Lower leg skin (tissue), 4 donors: ENCODE measurements at regions not wholly inside any gene's neighbourhood (a gene's known extent, or its start where the extent isn't known, plus 50 kb on each side); places are given as distances from the start of the nearest gene placed in this dataset.
"Not testable (repeated sequence)": the region's sequence is repeated elsewhere in the genome, so short reads cannot be mapped to it uniquely, and the experiment has no call there.

Experiments used
- DNase-seq, 2 donors: peaks; one replicate each; pipeline ENCODE4 v3.0.0-alpha.2; 2019; ENCODE audit warnings: low spot score in 2 of 2
- H3K4me3 ChIP-seq: fragments of 200-600 bp; sonication (generic); 2 replicates; pipeline ENCODE4 v1.5.1; 2017; ENCODE audit warnings: mild to moderate bottlenecking, low read depth; ENCODE audit not compliant: poor library complexity, severe bottlenecking
- POLR2A ChIP-seq, 2 donors: fragments of 450-650 bp; IDR thresholded peaks; one replicate each; pipeline ENCODE4 v1.6.1; 2016 to 2017; ENCODE audit warnings: antibody characterized with exemption in 2 of 2, mild to moderate bottlenecking in 1 of 2, moderate library complexity in 1 of 2
- WGBS, 2 donors: methylation state at CpG; one replicate each; pipeline ENCODE4 v1.1.5; 2018; 5-methylcytosine and 5-hydroxymethylcytosine counted together
- intact Hi-C: fragments of 100-400 bp; cut with DNase I; formaldehyde crosslinking; loops from one replicate; pipeline ENCODE4 v1.15.0; 2023; ENCODE audit warnings: low total_unique reads
- TF ChIP-seq, protein P1 (sequence below), 3 donors: fragments of 450-650 bp; IDR thresholded peaks; one replicate each; pipeline ENCODE4 v1.5.1; 2016; ENCODE audit warnings: antibody characterized with exemption in 3 of 3, mild to moderate bottlenecking in 3 of 3, moderate library complexity in 2 of 3

DNA sequence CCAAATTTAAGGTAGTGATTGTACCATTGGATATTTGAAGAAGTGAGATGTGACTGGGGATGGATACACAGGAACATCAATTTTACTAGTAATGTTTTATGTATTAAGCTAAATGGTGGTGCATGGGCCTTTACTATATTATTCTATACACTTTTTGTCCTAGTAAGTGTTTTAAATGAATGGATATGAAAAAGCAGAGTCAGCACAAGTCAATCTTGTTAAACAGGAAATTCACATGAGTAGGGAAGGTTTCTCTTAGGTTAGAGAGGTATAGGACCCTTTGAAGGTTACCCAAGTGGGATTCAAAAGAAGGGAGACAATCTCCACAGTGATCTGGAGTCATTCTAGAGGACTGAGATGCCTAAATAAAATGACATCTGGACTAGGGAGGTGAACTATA lies 71.8 kb upstream of the NCKAP5 start:
- intact Hi-C loops = no loop called here
- TF ChIP-seq POLR2A (IDR thresholded peaks at IDR 0.05) = no peak
- TF ChIP-seq, protein P1, sequence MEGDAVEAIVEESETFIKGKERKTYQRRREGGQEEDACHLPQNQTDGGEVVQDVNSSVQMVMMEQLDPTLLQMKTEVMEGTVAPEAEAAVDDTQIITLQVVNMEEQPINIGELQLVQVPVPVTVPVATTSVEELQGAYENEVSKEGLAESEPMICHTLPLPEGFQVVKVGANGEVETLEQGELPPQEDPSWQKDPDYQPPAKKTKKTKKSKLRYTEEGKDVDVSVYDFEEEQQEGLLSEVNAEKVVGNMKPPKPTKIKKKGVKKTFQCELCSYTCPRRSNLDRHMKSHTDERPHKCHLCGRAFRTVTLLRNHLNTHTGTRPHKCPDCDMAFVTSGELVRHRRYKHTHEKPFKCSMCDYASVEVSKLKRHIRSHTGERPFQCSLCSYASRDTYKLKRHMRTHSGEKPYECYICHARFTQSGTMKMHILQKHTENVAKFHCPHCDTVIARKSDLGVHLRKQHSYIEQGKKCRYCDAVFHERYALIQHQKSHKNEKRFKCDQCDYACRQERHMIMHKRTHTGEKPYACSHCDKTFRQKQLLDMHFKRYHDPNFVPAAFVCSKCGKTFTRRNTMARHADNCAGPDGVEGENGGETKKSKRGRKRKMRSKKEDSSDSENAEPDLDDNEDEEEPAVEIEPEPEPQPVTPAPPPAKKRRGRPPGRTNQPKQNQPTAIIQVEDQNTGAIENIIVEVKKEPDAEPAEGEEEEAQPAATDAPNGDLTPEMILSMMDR (IDR thresholded peaks at IDR 0.05) = no peak
- H3K4me3 ChIP-seq = no peak overlapping the region

DNA sequence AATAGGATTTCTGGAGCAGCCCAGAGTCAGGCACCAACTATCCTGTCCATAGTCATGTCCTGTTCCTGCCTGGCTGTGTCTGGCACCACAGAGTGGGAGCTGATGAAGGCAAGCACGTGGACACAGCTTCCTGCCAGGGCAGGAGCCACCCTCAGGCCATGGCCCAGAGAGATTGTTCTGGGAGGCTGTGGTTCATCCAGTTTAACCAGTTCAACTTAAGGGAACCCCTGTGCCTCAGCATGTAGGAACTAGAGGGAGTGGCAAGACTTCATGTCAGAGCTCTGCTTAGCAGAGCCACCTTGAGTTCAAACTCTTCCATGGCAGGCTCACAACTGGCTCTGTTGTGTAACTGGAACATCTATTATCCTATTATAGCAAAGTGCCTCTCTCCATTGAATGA lies 73.2 kb upstream of the NCKAP5 start:
- peak; percentile 77 to 90 for DNase-seq
- no peak for TF ChIP-seq POLR2A (IDR thresholded peaks at IDR 0.05)
- TF ChIP-seq, protein P1 (IDR thresholded peaks at IDR 0.05) = no peak
- intact Hi-C loops = no loop called here
- H3K4me3 ChIP-seq = no peak overlapping the region
- 44 to 60% methylated on average over 1 of the region's 1 CpG for WGBS, 2 donors

More for the DNA sequence above, 71.8 kb upstream of the NCKAP5 start:
- no peak for DNase-seq

DNA sequence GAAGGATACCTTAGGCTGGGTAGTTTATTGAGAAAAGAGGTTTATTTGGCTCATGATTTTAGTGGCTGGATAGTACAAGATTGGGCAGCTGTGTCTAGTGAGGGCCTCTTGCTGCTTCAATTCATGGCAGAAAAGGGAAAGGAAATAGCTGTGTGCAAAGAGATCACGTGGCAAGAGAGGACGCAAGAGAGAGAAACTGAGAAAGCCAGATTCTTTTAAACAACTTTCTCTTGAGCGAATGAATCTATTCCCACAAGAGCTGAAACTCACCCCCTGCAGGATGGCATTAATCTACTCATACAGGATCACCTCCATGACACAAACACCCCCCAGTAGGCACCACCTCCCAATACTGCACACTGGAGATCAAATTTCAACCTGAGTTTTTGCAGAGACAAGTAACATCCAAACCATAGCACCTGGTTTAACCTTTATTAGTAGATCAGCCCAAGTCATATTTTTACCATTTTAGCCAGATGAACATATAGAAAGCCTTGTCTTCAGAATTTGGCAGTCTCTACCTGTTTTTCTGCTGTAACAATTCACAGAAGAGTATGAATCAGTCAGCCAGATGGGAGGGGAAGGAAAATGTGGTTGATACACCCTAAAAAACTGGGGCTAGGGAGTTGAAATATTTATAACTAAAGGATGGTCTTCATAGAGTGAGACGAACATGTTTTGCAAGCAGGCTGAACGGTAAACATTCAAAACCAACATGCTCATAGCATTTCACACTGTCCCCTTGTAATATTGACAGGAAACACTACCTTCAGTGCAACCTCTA lies 73.9 kb upstream of the NCKAP5 start:
- WGBS, 2 donors = 45% methylated on average over 5 of the region's 5 CpGs
- no peak for DNase-seq
- intact Hi-C loops = no loop called here
- TF ChIP-seq, protein P1 (IDR thresholded peaks at IDR 0.05) = no peak
- TF ChIP-seq POLR2A (IDR thresholded peaks at IDR 0.05) = no peak
- H3K4me3 ChIP-seq = no peak overlapping the region

DNA sequence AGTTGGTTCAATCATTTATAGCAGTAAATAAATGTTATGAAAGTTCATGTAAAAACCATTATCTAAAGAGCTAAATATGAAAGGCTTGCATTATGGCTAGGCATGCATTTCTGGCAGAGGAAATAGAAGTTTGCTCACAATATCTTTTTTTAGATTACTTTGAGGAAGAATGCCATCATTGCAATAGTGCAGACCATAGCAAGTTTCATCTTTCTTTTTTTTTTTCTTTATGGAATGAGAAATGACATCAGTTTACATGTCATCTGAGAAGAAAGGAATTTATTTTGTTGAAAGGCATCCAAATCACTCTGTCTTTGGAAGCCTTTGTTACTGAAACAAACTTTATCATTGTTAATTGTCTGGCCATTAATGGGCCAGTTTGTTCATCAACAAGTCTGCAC lies 74.5 kb upstream of the NCKAP5 start:
- TF ChIP-seq POLR2A (IDR thresholded peaks at IDR 0.05) = no peak
- TF ChIP-seq, protein P1 (IDR thresholded peaks at IDR 0.05) = no peak
- intact Hi-C loops = no loop called here

DNA sequence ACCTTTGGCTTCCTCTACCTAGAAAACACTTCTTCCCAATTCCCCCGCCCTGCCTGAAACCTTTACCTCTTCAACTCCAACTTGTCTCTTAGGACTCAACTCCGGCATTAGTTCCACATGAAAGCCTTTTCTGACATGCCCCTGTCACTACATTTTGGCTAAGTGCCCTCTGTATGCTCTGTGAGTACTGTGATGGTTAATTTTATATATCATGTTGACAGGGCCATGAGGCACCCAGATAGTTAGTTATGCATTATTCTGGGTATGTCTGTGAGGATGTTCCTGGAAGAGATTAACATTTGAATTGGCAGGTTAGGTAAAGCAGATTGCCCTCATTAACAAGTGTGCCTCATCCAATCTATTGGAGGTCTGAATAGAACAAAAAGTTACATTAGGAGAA lies 75.6 kb upstream of the NCKAP5 start:
- no peak for DNase-seq
- intact Hi-C loops = no loop called here
- no peak overlapping the region for H3K4me3 ChIP-seq
- TF ChIP-seq, protein P1 (IDR thresholded peaks at IDR 0.05) = no peak
- no peak for TF ChIP-seq POLR2A (IDR thresholded peaks at IDR 0.05)
- 88 to 93% methylated on average over 2 of the region's 2 CpGs for WGBS, 2 donors

More for the DNA sequence above, 74.5 kb upstream of the NCKAP5 start:
- DNase-seq = no peak
- H3K4me3 ChIP-seq = no peak overlapping the region

DNA sequence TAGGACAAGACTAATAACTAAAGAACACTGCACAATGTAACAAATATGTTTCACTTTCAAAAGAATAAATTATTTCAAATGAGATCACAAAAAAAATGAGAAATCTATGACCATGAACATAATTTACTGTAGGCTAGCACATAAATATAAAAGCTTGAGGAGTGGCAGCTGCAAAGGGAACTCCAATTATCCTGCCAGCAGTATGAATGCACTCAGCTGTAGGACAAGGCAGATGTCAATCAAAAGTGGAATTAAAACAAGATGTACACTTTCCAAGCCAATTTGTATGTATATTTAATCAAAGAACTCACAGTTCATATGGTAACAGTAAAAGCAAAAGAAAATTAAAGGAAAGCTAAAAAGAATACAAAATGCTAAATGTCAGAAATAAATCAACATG lies 76.6 kb upstream of the NCKAP5 start:
- H3K4me3 ChIP-seq = no peak overlapping the region
- no peak for DNase-seq
- intact Hi-C loops = no loop called here
- no peak for TF ChIP-seq POLR2A (IDR thresholded peaks at IDR 0.05)
- TF ChIP-seq, protein P1 (IDR thresholded peaks at IDR 0.05) = no peak

DNA sequence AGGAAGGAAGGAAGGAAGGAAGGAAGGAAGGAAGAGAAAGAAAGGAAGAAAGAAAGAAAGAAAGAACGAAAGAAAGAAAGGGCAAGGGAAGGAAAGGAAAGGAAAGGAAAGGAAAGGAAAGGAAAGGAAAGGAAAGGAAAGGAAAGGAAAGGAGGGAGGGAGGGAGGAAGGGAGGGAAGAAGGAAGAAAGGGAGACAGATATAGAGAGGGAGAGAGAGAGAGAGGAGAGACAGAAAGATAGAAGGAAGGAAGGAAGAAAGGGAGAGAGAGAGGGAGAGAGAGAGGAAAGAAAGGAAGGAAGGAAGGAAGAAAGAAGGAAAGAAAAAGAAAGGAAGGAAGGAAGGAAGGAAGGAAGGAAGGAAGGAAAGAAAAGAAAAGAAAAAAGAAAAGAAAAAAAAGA lies 79.1 kb upstream of the NCKAP5 start:
- H3K4me3 ChIP-seq, DNase-seq, intact Hi-C loops: not testable (repeated sequence)
- 100% methylated on average over 1 of the region's 1 CpG for WGBS, 2 donors
